ENCODE measurements at regions not wholly inside any gene's neighbourhood (a gene's known extent, or its start where the extent isn't known, plus 50 kb on each side); places are given as distances from the start of the nearest gene placed in this dataset.

DNA sequence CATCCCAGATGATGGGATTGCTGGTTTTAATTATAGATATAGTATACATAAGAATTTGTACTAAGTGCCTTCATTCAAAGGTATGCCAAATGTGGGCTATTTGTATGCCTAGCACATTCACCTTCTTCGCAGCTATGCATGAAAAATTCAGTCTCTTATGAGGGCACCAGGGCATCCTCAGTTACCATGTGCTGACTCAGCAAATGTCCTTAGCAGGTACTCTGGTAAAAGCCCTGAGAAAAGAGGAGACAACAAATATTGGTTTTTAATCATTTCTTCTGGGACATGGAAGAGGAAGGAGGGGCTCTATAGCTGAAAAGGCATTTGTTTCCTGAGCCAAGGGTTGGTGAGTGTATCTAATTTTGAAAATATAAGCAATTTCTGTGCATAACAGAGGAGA lies 258.1 kb upstream of the BMP2 start:
- Mint-ChIP-seq H3K4me3 (ENCODE audit: unreplicated experiment) (no peak overlapping the region), H3K36me3 (ENCODE audit: low read depth) (no peaks in the 10 kb centered on the region), H3K9me3 (ENCODE audit: low read depth) (peaks cover 14% of the 10 kb centered on the region), H3K27me3 (ENCODE audit: low read depth) (peaks cover 2% of the 10 kb centered on the region), H3K4me1 (ENCODE audit: low read depth) (no peaks in the 10 kb centered on the region), H3K27ac (ENCODE audit: unreplicated experiment) (no peak overlapping the region)
- DNase-seq (ENCODE audit: low spot score) = no peak
- no peak for TF ChIP-seq CTCF (IDR thresholded peaks at IDR 0.05)

DNA sequence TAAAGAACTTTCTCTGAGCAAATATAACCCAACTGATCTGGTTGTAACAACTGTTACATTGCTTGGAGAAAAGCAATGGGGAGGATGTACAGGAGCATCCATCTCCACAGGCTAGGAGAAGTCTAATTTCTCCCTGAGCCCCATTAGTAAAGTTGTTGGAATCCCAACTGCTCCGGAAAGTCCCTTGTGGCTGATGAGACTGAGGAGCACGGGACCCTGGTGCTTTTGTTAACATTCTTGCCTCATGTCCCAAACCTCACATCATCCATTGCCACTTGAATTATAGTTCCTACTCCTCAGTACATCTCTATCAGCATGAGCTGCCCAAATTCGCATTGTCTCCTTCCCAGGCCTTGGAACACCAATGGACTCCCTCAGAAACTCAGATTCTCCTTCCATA lies 260.6 kb upstream of the BMP2 start:
- Mint-ChIP-seq H3K27me3 (ENCODE audit: low read depth) (peaks cover 2% of the 10 kb centered on the region), H3K4me1 (ENCODE audit: low read depth) (no peaks in the 10 kb centered on the region), H3K27ac (ENCODE audit: unreplicated experiment) (no peak overlapping the region), H3K4me3 (ENCODE audit: unreplicated experiment) (no peak overlapping the region), H3K9me3 (ENCODE audit: low read depth) (peaks cover 14% of the 10 kb centered on the region), H3K36me3 (ENCODE audit: low read depth) (no peaks in the 10 kb centered on the region)
- TF ChIP-seq CTCF (IDR thresholded peaks at IDR 0.05) = no peak
- no peak for DNase-seq (ENCODE audit: low spot score)

DNA sequence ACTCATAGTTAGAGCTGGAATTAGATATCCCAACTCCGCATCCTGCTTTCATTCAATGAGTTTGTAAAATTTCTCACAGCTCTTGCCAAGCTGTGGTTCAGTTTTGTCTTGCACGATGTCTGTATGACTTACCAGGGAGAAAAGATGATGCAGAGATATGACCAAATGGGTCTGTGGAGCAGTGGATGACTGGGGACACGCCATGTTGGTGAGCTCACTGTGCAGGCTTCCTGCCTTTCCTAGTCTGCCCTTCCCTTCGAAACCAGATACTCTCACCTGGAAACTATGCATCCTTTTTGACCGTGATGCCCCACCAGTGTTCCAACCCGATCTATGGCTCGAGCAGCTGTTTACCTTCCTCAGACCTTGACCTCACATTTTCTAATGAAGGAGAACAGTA lies 262.7 kb upstream of the BMP2 start:
- TF ChIP-seq CTCF (IDR thresholded peaks at IDR 0.05) = no peak
- DNase-seq (ENCODE audit: low spot score) = no peak
- H3K4me3 Mint-ChIP-seq (ENCODE audit: unreplicated experiment) = no peak overlapping the region
- peaks cover 2% of the 10 kb centered on the region for H3K27me3 Mint-ChIP-seq (ENCODE audit: low read depth)
- H3K36me3 Mint-ChIP-seq (ENCODE audit: low read depth) = no peaks in the 10 kb centered on the region
- H3K27ac Mint-ChIP-seq (ENCODE audit: unreplicated experiment) = no peak overlapping the region
- H3K9me3 Mint-ChIP-seq (ENCODE audit: low read depth) = peaks cover 9% of the 10 kb centered on the region
- no peaks in the 10 kb centered on the region for H3K4me1 Mint-ChIP-seq (ENCODE audit: low read depth)

GRCh38 chr20:6504179-6504578 lies 263.3 kb upstream of the BMP2 start:
- Mint-ChIP-seq H3K27me3 (ENCODE audit: low read depth) (peaks cover 2% of the 10 kb centered on the region), H3K9me3 (ENCODE audit: low read depth) (peaks cover 4% of the 10 kb centered on the region), H3K27ac (ENCODE audit: unreplicated experiment) (no peak overlapping the region), H3K36me3 (ENCODE audit: low read depth) (no peaks in the 10 kb centered on the region), H3K4me1 (ENCODE audit: low read depth) (no peaks in the 10 kb centered on the region), H3K4me3 (ENCODE audit: unreplicated experiment) (no peak overlapping the region)
- TF ChIP-seq CTCF (IDR thresholded peaks at IDR 0.05) = no peak
- DNase-seq (ENCODE audit: low spot score) = no peak

DNA sequence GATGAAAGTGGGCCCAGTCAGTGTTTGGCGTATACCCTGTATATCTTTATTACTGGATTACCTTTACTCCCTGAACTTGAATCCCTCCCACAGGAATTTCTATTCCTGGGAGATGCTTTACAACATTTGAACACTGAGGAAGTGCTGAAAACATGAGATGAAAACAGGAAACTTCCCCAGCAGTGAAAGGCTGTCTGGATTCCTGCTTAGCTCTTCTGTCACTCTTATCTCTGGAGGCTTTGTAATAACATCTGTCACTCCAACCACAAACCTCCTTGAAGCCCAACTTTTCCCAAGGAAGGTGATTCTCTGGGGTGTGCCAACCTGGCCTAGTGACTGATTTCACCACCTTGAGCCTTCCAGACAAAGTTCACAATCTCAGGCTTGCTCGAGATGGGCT lies 264.5 kb upstream of the BMP2 start:
- Mint-ChIP-seq H3K4me3 (ENCODE audit: unreplicated experiment) (no peak overlapping the region), H3K4me1 (ENCODE audit: low read depth) (no peaks in the 10 kb centered on the region), H3K9me3 (ENCODE audit: low read depth) (peaks cover 12% of the 10 kb centered on the region), H3K27me3 (ENCODE audit: low read depth) (no peaks in the 10 kb centered on the region), H3K36me3 (ENCODE audit: low read depth) (no peaks in the 10 kb centered on the region), H3K27ac (ENCODE audit: unreplicated experiment) (no peak overlapping the region)
- no peak for DNase-seq (ENCODE audit: low spot score)
- TF ChIP-seq CTCF (IDR thresholded peaks at IDR 0.05) = no peak
